ENCODE measurements at regions not wholly inside any gene's neighbourhood (a gene's known extent, or its start where the extent isn't known, plus 50 kb on each side); places are given as distances from the start of the nearest gene placed in this dataset.

- Mint-ChIP-seq H3K9me3 (peaks cover 0 to 13% (median 0%) of the 10 kb centered on the region in 7 donors), H3K27me3 (no peaks in the 10 kb centered on the region), H3K36me3 (no peaks in the 10 kb centered on the region), H3K4me3 (no peak overlapping the region), H3K4me1 (no peaks in the 10 kb centered on the region), H3K27ac (no peak overlapping the region)
- DNase-seq (no peak), ATAC-seq (ENCODE audit: low read depth in 2 of 2) (no peak)
These were observed 101.6 kb upstream of the COL5A2 start for GRCh38 chr2:189281201-189281600.

GRCh38 chr2:189285349-189285748 is 105.8 kb upstream of the COL5A2 start:
- no peak for DNase-seq
- H3K4me1 Mint-ChIP-seq, result no peaks in the 10 kb centered on the region
- no peak overlapping the region for H3K27ac Mint-ChIP-seq
- H3K4me3 Mint-ChIP-seq, result no peak overlapping the region
- peaks cover 0 to 13% (median 3%) of the 10 kb centered on the region in 7 donors for H3K9me3 Mint-ChIP-seq
- no peaks in the 10 kb centered on the region for H3K27me3 Mint-ChIP-seq
- no peaks in the 10 kb centered on the region for H3K36me3 Mint-ChIP-seq
- no peak for ATAC-seq (ENCODE audit: low read depth in 2 of 2)

GRCh38 chr2:189285962-189286645 is 106.5 kb upstream of the COL5A2 start:
- ATAC-seq (ENCODE audit: low read depth in 2 of 2) (no peak), DNase-seq (no peak)
- H3K9me3 Mint-ChIP-seq, result peaks cover 0 to 15% (median 5%) of the 10 kb centered on the region in 7 donors
- no peak overlapping the region for H3K4me3 Mint-ChIP-seq
- no peaks in the 10 kb centered on the region for H3K27me3 Mint-ChIP-seq
- H3K4me1 Mint-ChIP-seq, result no peaks in the 10 kb centered on the region
- no peaks in the 10 kb centered on the region for H3K36me3 Mint-ChIP-seq
- H3K27ac Mint-ChIP-seq, result no peak overlapping the region

- ATAC-seq (ENCODE audit: low read depth in 2 of 2), result no peak
- H3K4me1 Mint-ChIP-seq, result no peaks in the 10 kb centered on the region
These were observed 107.8 kb upstream of the COL5A2 start for GRCh38 chr2:189287363-189287762.

GRCh38 chr2:189287982-189288521 is 108.5 kb upstream of the COL5A2 start:
- Mint-ChIP-seq H3K27ac (no peak overlapping the region), H3K4me1 (no peaks in the 10 kb centered on the region), H3K9me3 (peaks cover 0 to 21% (median 5%) of the 10 kb centered on the region in 7 donors), H3K4me3 (no peak overlapping the region), H3K27me3 (no peaks in the 10 kb centered on the region), H3K36me3 (no peaks in the 10 kb centered on the region)
- ATAC-seq (ENCODE audit: low read depth in 2 of 2) (no peak), DNase-seq (no peak)

More at GRCh38 chr2:189287363-189287762, 107.8 kb upstream of the COL5A2 start:
- Mint-ChIP-seq H3K36me3 (no peaks in the 10 kb centered on the region), H3K9me3 (peaks cover 0 to 21% (median 5%) of the 10 kb centered on the region in 7 donors), H3K4me3 (no peak overlapping the region), H3K27ac (no peak overlapping the region), H3K27me3 (no peaks in the 10 kb centered on the region)
- DNase-seq, result no peak

GRCh38 chr2:189291460-189291859 is 111.9 kb upstream of the COL5A2 start:
- Mint-ChIP-seq H3K27ac (no peak overlapping the region), H3K36me3 (no peaks in the 10 kb centered on the region), H3K9me3 (peaks cover 0 to 21% (median 5%) of the 10 kb centered on the region in 7 donors), H3K4me1 (no peaks in the 10 kb centered on the region), H3K4me3 (no peak overlapping the region), H3K27me3 (no peaks in the 10 kb centered on the region)
- no peak for ATAC-seq (ENCODE audit: low read depth in 2 of 2)
- no peak for DNase-seq

GRCh38 chr2:189293164-189293563 is 113.6 kb upstream of the COL5A2 start:
- peaks cover 0 to 21% (median 5%) of the 10 kb centered on the region in 7 donors for H3K9me3 Mint-ChIP-seq
- no peaks in the 10 kb centered on the region for H3K36me3 Mint-ChIP-seq
- H3K4me1 Mint-ChIP-seq, result no peaks in the 10 kb centered on the region
- no peak for DNase-seq
- no peaks in the 10 kb centered on the region for H3K27me3 Mint-ChIP-seq
- H3K27ac Mint-ChIP-seq, result no peak overlapping the region
- H3K4me3 Mint-ChIP-seq, result no peak overlapping the region
- ATAC-seq (ENCODE audit: low read depth in 2 of 2), result no peak

GRCh38 chr2:189297446-189297845 is 117.9 kb upstream of the COL5A2 start:
- DNase-seq (no peak), ATAC-seq (ENCODE audit: low read depth in 2 of 2) (no peak)
- Mint-ChIP-seq H3K27me3 (no peaks in the 10 kb centered on the region), H3K9me3 (no peaks in the 10 kb centered on the region), H3K4me3 (no peak overlapping the region), H3K4me1 (no peaks in the 10 kb centered on the region), H3K36me3 (no peaks in the 10 kb centered on the region), H3K27ac (no peak overlapping the region)

- DNase-seq (no peak), ATAC-seq (ENCODE audit: low read depth in 2 of 2) (no peak)
- Mint-ChIP-seq H3K36me3 (no peaks in the 10 kb centered on the region), H3K4me3 (no peak overlapping the region), H3K27me3 (no peaks in the 10 kb centered on the region), H3K4me1 (no peaks in the 10 kb centered on the region), H3K9me3 (no peaks in the 10 kb centered on the region), H3K27ac (no peak overlapping the region)
These were observed 118.5 kb upstream of the COL5A2 start for GRCh38 chr2:189298038-189298437.

GRCh38 chr2:189298481-189298880 is 118.9 kb upstream of the COL5A2 start:
- no peak for ATAC-seq (ENCODE audit: low read depth in 2 of 2)
- Mint-ChIP-seq H3K4me1 (no peaks in the 10 kb centered on the region), H3K27me3 (no peaks in the 10 kb centered on the region), H3K4me3 (no peak overlapping the region), H3K27ac (no peak overlapping the region), H3K36me3 (no peaks in the 10 kb centered on the region), H3K9me3 (no peaks in the 10 kb centered on the region)
- no peak for DNase-seq

GRCh38 chr2:189299974-189300373 is 120.4 kb upstream of the COL5A2 start:
- ATAC-seq (ENCODE audit: low read depth in 2 of 2) (no peak), DNase-seq (no peak)
- Mint-ChIP-seq H3K4me3 (no peak overlapping the region), H3K27ac (no peak overlapping the region), H3K4me1 (no peaks in the 10 kb centered on the region), H3K36me3 (no peaks in the 10 kb centered on the region), H3K27me3 (no peaks in the 10 kb centered on the region), H3K9me3 (no peaks in the 10 kb centered on the region)

GRCh38 chr2:189300916-189301315 is 121.4 kb upstream of the COL5A2 start:
- Mint-ChIP-seq H3K27ac (peak overlapping the region in 1 of 6 donors; percentile 5), H3K4me1 (no peaks in the 10 kb centered on the region), H3K27me3 (no peaks in the 10 kb centered on the region), H3K36me3 (no peaks in the 10 kb centered on the region), H3K9me3 (no peaks in the 10 kb centered on the region), H3K4me3 (no peak overlapping the region)
- DNase-seq (no peak), ATAC-seq (ENCODE audit: low read depth in 2 of 2) (no peak)

GRCh38 chr2:189302274-189302948 is 122.8 kb upstream of the COL5A2 start:
- Mint-ChIP-seq H3K27ac (no peak overlapping the region), H3K9me3 (no peaks in the 10 kb centered on the region), H3K27me3 (no peaks in the 10 kb centered on the region), H3K4me1 (no peaks in the 10 kb centered on the region), H3K36me3 (no peaks in the 10 kb centered on the region), H3K4me3 (no peak overlapping the region)
- DNase-seq, result no peak
- no peak for ATAC-seq (ENCODE audit: low read depth in 2 of 2)

GRCh38 chr2:189304360-189304759 is 124.8 kb upstream of the COL5A2 start:
- DNase-seq, result no peak
- Mint-ChIP-seq H3K4me3 (no peak overlapping the region), H3K27me3 (no peaks in the 10 kb centered on the region), H3K36me3 (no peaks in the 10 kb centered on the region), H3K4me1 (no peaks in the 10 kb centered on the region), H3K27ac (peak overlapping the region in 1 of 6 donors; percentile 19), H3K9me3 (no peaks in the 10 kb centered on the region)
- ATAC-seq (ENCODE audit: low read depth in 2 of 2), result no peak

Measured in naive B cell (primary cell).